GM12878 (cell line): ENCODE measurements at regions not wholly inside any gene's neighbourhood (a gene's known extent, or its start where the extent isn't known, plus 50 kb on each side); places are given as distances from the start of the nearest gene placed in this dataset.

ENCODE experiments used
- ATAC-seq: fragments of 200-7000 bp; cut with Tn5 transposase; 3 replicates; pipeline ENCODE4 v1.9.1; 2020; ENCODE audit warnings: mild to moderate bottlenecking, moderate library complexity
- BruUV-seq: library from RNA; stranded (reverse); fragments of 400-500 nt; replicated peaks from 2 replicates; lab custom pipeline; 2021; lab: Mats Ljungman, UMichigan
- CTCF ChIA-PET: fragments of 300-600 bp; sonication (Branson Sonifier 250); formaldehyde crosslinking; extraction: SDS; loops from one replicate; lab custom pipeline; 2021; ENCODE audit warnings: inconsistent platforms; lab: Yijun Ruan, JAX
- POLR2A ChIA-PET: fragments of 350-600 bp; formaldehyde crosslinking; extraction: SDS; loops from one replicate; lab custom pipeline; 2021; ENCODE audit warnings: inconsistent platforms; lab: Charles Lee
- RAD21 ChIA-PET: fragments of 300-600 bp; sonication (Branson Sonifier 250); formaldehyde crosslinking; loops from one replicate; lab custom pipeline; 2023; ENCODE audit warnings: antibody characterized with exemption; ENCODE audit not compliant: unreplicated experiment; lab: Charles Lee
- SMC1A ChIA-PET: fragments of 300-600 bp; sonication (Branson Sonifier 250); formaldehyde crosslinking; loops from one replicate; lab custom pipeline; 2023; ENCODE audit not compliant: unreplicated experiment, uncharacterized antibody; lab: Charles Lee
- DNase-seq: peaks from one replicate; pipeline ENCODE4 v3.0.0-alpha.2; 2011; ENCODE audit warnings: low read depth, low spot score
- FAIRE-seq: peaks from 3 replicates; lab custom pipeline; 2011; peaks lifted over from hg19 to GRCh38; lab: Jason Lieb, UNC
- H2AFZ ChIP-seq: 2 replicates; pipeline ENCODE4 v1.6.0; 2011; ENCODE audit warnings: low read depth, low read length, control low read depth; ENCODE audit not compliant: control insufficient read depth
- H3K27ac ChIP-seq: 2 replicates; pipeline ENCODE4 v1.5.1; 2011; ENCODE audit warnings: control low read depth; ENCODE audit not compliant: control insufficient read depth, insufficient read depth
- H3K27me3 ChIP-seq, 2 experiments: replicated peaks in 1 of 2; 2 replicates each; pipeline versions ENCODE4 v1.6.0 to v1.6.1; 2011; ENCODE audit warnings: low read length in 1 of 2; ENCODE audit not compliant: control insufficient read depth in 2 of 2, insufficient read depth in 2 of 2
- H3K36me3 ChIP-seq, 2 experiments: 2 replicates each; pipeline ENCODE4 v1.5.1; 2011; ENCODE audit warnings: low read length in 1 of 2; ENCODE audit not compliant: control insufficient read depth in 2 of 2, insufficient read depth in 2 of 2
- H3K4me1 ChIP-seq: 2 replicates; pipeline ENCODE4 v1.6.1; 2011; ENCODE audit warnings: mild to moderate bottlenecking, low read length, moderate library complexity, mixed read lengths; ENCODE audit not compliant: control insufficient read depth, insufficient read depth
- H3K4me2 ChIP-seq: 2 replicates; pipeline ENCODE4 v1.6.0; 2011; ENCODE audit warnings: control low read depth; ENCODE audit not compliant: control insufficient read depth, insufficient read depth
- H3K4me3 ChIP-seq: fragments of 200-600 bp; sonication (generic); 2 replicates; pipeline ENCODE4 v1.5.1; 2016
- H3K79me2 ChIP-seq: 2 replicates; pipeline ENCODE4 v1.6.0; 2011; ENCODE audit warnings: low read length; ENCODE audit not compliant: control insufficient read depth, insufficient read depth
- H3K9ac ChIP-seq: 2 replicates; pipeline ENCODE4 v1.8.0; 2011; ENCODE audit warnings: low read length, control low read depth, mixed read lengths; ENCODE audit not compliant: control insufficient read depth, insufficient read depth
- H3K9me3 ChIP-seq: replicated peaks from 3 replicates; pipeline ENCODE4 v1.5.1; 2011; ENCODE audit warnings: mild to moderate bottlenecking, low read length; ENCODE audit not compliant: control insufficient read depth, insufficient read depth
- H4K20me1 ChIP-seq: 2 replicates; pipeline ENCODE4 v1.6.0; 2011; ENCODE audit not compliant: control insufficient read depth, insufficient read depth
- ATF3 ChIP-seq: IDR thresholded peaks from 2 replicates; pipeline ENCODE4 v1.6.1; 2011; ENCODE audit warnings: low read depth, mild to moderate bottlenecking, low read length, moderate library complexity, borderline replicate concordance; ENCODE audit errors: extremely low read depth
- BCL3 ChIP-seq: IDR thresholded peaks from 2 replicates; pipeline ENCODE4 v1.6.1; 2011; ENCODE audit warnings: borderline replicate concordance, low read depth, mild to moderate bottlenecking, moderate library complexity, low read length; ENCODE audit not compliant: insufficient read depth, poor library complexity, severe bottlenecking
- BHLHE40 ChIP-seq, 2 experiments: fragments of 450-650 bp in 1 of 2; IDR thresholded peaks; 2 replicates each; pipeline ENCODE4 v1.6.1; 2011 to 2017; ENCODE audit warnings: low read depth in 2 of 2, borderline replicate concordance in 1 of 2, improper control_type of control experiment in 1 of 2, low read length in 1 of 2, mild to moderate bottlenecking in 1 of 2
- CHD2 ChIP-seq: IDR thresholded peaks from 2 replicates; pipeline ENCODE4 v1.6.1; 2011; ENCODE audit warnings: low read depth, low read length, improper control_type of control experiment, borderline replicate concordance
- EED ChIP-seq: sonication (generic); IDR thresholded peaks from 2 replicates; pipeline ENCODE4 v1.6.1; 2016; ENCODE audit warnings: antibody characterized with exemption, low read depth
- NFYA ChIP-seq: IDR thresholded peaks from 2 replicates; pipeline ENCODE4 v1.6.1; 2011; ENCODE audit warnings: low read depth, mild to moderate bottlenecking, low read length, improper control_type of control experiment, borderline replicate concordance
- SMARCA5 ChIP-seq: fragments of 450-650 bp; IDR thresholded peaks from 2 replicates; pipeline ENCODE4 v1.6.1; 2017; ENCODE audit warnings: mild to moderate bottlenecking
- STAT1 ChIP-seq: fragments of 450-650 bp; conservative IDR thresholded peaks from 2 replicates; pipeline ENCODE4 v1.6.1; 2014; ENCODE audit warnings: antibody characterized with exemption, mild to moderate bottlenecking
- TCF3 ChIP-seq: IDR thresholded peaks from 2 replicates; pipeline ENCODE4 v1.6.1; 2012; ENCODE audit warnings: low read depth, mild to moderate bottlenecking, low read length, borderline replicate concordance; ENCODE audit not compliant: insufficient read depth
- ZNF622 ChIP-seq: fragments of 450-650 bp; IDR thresholded peaks from 2 replicates; pipeline ENCODE4 v1.6.1; 2017; ENCODE audit warnings: mild to moderate bottlenecking, inconsistent platforms
- WGBS: methylation state at CpG from one replicate; pipeline ENCODE4 v1.1.6; 2016; ENCODE audit warnings: low lambda C conversion rate; ENCODE audit not compliant: insufficient replicate concordance, insufficient coverage; ENCODE audit errors: missing lambda C conversion rate; 5-methylcytosine and 5-hydroxymethylcytosine counted together
- in situ Hi-C: fragments of 300-500 bp; cut with MboI; formaldehyde crosslinking; loops from 9 replicates; pipeline ENCODE4 v1.14.3; 2018; ENCODE audit warnings: mixed read lengths
- intact Hi-C: fragments of 100-400 bp; cut with micrococcal nuclease; formaldehyde crosslinking; loops from one replicate; pipeline ENCODE4 v1.14.2; 2022; ENCODE audit not compliant: unreplicated experiment
- TF ChIP-seq, protein P1 (sequence below): fragments of 450-650 bp; IDR thresholded peaks from 2 replicates; pipeline ENCODE4 v1.6.1; 2014; ENCODE audit warnings: mild to moderate bottlenecking
- TF ChIP-seq, protein P2 (sequence below): fragments of 150-350 bp; IDR thresholded peaks from 2 replicates; pipeline ENCODE4 v1.6.1; 2016; ENCODE audit warnings: low read depth, low read length

GRCh38 chr12:60112763-60113162, 516.9 kb downstream of the SLC16A7 start:
- H3K36me3 ChIP-seq = no peaks in the 10 kb centered on the region
- WGBS = 0% methylated on average over 1 of the region's 1 CpG
- no peak for TF ChIP-seq ATF3
- TF ChIP-seq, protein P1, sequence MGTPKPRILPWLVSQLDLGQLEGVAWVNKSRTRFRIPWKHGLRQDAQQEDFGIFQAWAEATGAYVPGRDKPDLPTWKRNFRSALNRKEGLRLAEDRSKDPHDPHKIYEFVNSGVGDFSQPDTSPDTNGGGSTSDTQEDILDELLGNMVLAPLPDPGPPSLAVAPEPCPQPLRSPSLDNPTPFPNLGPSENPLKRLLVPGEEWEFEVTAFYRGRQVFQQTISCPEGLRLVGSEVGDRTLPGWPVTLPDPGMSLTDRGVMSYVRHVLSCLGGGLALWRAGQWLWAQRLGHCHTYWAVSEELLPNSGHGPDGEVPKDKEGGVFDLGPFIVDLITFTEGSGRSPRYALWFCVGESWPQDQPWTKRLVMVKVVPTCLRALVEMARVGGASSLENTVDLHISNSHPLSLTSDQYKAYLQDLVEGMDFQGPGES = no peak
- TF ChIP-seq, all 136 proteins: peak for 0
- Histone ChIP-seq H3K27me3 (no peaks in the 10 kb centered on the region), H3K4me1 (no peaks in the 10 kb centered on the region), H3K9ac (no peak overlapping the region), H3K79me2 (no peaks in the 10 kb centered on the region), H3K4me3 (no peak overlapping the region), H3K9me3 (no peaks in the 10 kb centered on the region), H4K20me1 (no peaks in the 10 kb centered on the region), H3K4me2 (no peak overlapping the region), H3K27ac (no peak overlapping the region), H2AFZ (no peak overlapping the region)
- in situ Hi-C loops (no loop called here), intact Hi-C loops (no loop called here)
- no TSS peak for BruUV-seq
- no peak; the same call in 2 of the 3 replicates for ATAC-seq
- no peak for FAIRE-seq
- ChIA-PET POLR2A (no interaction called here), SMC1A (no interaction called here), CTCF (no interaction called here), RAD21 (no interaction called here)
- no peak for DNase-seq

GRCh38 chr12:60114169-60114568, 518.3 kb downstream of the SLC16A7 start:
- in situ Hi-C loops = no loop called here
- CTCF ChIA-PET = no interaction called here

More at GRCh38 chr12:60114169-60114568, 518.3 kb downstream of the SLC16A7 start:
- Histone ChIP-seq H3K4me1 (no peaks in the 10 kb centered on the region), H3K4me2 (no peak overlapping the region), H3K27me3 (no peaks in the 10 kb centered on the region), H3K4me3 (no peak overlapping the region), H3K9ac (no peak overlapping the region), H3K27ac (no peak overlapping the region), H3K36me3 (no peaks in the 10 kb centered on the region), H3K9me3 (no peaks in the 10 kb centered on the region), H4K20me1 (no peaks in the 10 kb centered on the region), H2AFZ (no peak overlapping the region), H3K79me2 (no peaks in the 10 kb centered on the region)
- DNase-seq = no peak
- SMC1A ChIA-PET = no interaction called here
- no TSS peak for BruUV-seq
- POLR2A ChIA-PET = no interaction called here
- no peak for TF ChIP-seq ZNF622
- TF ChIP-seq SMARCA5 = no peak
- TF ChIP-seq BHLHE40 (IDR thresholded peaks at IDR 0.05; ENCODE audit: borderline replicate concordance in 1 of 2, low read depth in 2 of 2, low read length in 1 of 2) = no peak
- no peak for TF ChIP-seq STAT1
- no peak for TF ChIP-seq TCF3
- TF ChIP-seq NFYA = no peak
- TF ChIP-seq BCL3 = no peak
- TF ChIP-seq EED = no peak
- TF ChIP-seq, protein P2, sequence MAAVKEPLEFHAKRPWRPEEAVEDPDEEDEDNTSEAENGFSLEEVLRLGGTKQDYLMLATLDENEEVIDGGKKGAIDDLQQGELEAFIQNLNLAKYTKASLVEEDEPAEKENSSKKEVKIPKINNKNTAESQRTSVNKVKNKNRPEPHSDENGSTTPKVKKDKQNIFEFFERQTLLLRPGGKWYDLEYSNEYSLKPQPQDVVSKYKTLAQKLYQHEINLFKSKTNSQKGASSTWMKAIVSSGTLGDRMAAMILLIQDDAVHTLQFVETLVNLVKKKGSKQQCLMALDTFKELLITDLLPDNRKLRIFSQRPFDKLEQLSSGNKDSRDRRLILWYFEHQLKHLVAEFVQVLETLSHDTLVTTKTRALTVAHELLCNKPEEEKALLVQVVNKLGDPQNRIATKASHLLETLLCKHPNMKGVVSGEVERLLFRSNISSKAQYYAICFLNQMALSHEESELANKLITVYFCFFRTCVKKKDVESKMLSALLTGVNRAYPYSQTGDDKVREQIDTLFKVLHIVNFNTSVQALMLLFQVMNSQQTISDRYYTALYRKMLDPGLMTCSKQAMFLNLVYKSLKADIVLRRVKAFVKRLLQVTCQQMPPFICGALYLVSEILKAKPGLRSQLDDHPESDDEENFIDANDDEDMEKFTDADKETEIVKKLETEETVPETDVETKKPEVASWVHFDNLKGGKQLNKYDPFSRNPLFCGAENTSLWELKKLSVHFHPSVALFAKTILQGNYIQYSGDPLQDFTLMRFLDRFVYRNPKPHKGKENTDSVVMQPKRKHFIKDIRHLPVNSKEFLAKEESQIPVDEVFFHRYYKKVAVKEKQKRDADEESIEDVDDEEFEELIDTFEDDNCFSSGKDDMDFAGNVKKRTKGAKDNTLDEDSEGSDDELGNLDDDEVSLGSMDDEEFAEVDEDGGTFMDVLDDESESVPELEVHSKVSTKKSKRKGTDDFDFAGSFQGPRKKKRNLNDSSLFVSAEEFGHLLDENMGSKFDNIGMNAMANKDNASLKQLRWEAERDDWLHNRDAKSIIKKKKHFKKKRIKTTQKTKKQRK = no peak
- TF ChIP-seq CHD2 = no peak
- no peak for ATAC-seq
- intact Hi-C loops = no loop called here
- no peak for FAIRE-seq
- RAD21 ChIA-PET = no interaction called here
- WGBS = 0% methylated on average over 1 of the region's 1 CpG
